ENCODE measurements at regions not wholly inside any gene's neighbourhood (a gene's known extent, or its start where the extent isn't known, plus 50 kb on each side); places are given as distances from the start of the nearest gene placed in this dataset.
"Not testable (repeated sequence)": the region's sequence is repeated elsewhere in the genome, so short reads cannot be mapped to it uniquely, and the experiment has no call there.

GRCh38 chr2:124978597-124978996, 953.5 kb downstream of the CNTNAP5 start:
- no peak for DNase-seq (ENCODE audit: extremely low spot score in 2 of 2)
- Histone ChIP-seq H3K27ac (no peak overlapping the region), H3K9me3 (no peaks in the 10 kb centered on the region), H3K27me3 (no peaks in the 10 kb centered on the region), H3K4me1 (no peaks in the 10 kb centered on the region), H3K4me3 (no peak overlapping the region), H3K36me3 (no peaks in the 10 kb centered on the region)
- TF ChIP-seq POLR2AphosphoS5 (IDR thresholded peaks at IDR 0.05; ENCODE audit: insufficient read depth in 1 of 2, low read depth in 1 of 2) (no peak), POLR2A (IDR thresholded peaks at IDR 0.05) (no peak), CTCF (IDR thresholded peaks at IDR 0.05) (no peak)
- intact Hi-C loops (cut with DNase I): no loop called here

GRCh38 chr2:124983595-124983994, 958.5 kb downstream of the CNTNAP5 start:
- no peaks in the 10 kb centered on the region for H3K36me3 ChIP-seq
- H3K27ac ChIP-seq: no peak overlapping the region
- no peak overlapping the region for H3K4me3 ChIP-seq
- no peaks in the 10 kb centered on the region for H3K4me1 ChIP-seq
- intact Hi-C loops (cut with DNase I): no loop called here
- DNase-seq (ENCODE audit: extremely low spot score in 2 of 2): no peak
- H3K9me3 ChIP-seq: no peaks in the 10 kb centered on the region
- no peak for TF ChIP-seq CTCF (IDR thresholded peaks at IDR 0.05)
- no peak for TF ChIP-seq POLR2AphosphoS5 (IDR thresholded peaks at IDR 0.05; ENCODE audit: insufficient read depth in 1 of 2, low read depth in 1 of 2)
- no peak for TF ChIP-seq POLR2A (IDR thresholded peaks at IDR 0.05)
- no peaks in the 10 kb centered on the region for H3K27me3 ChIP-seq

GRCh38 chr2:124985270-124985669, 960.2 kb downstream of the CNTNAP5 start:
- H3K27ac ChIP-seq: no peak overlapping the region
- no peak for DNase-seq (ENCODE audit: extremely low spot score in 2 of 2)
- no peaks in the 10 kb centered on the region for H3K4me1 ChIP-seq
- H3K9me3 ChIP-seq: no peaks in the 10 kb centered on the region
- H3K27me3 ChIP-seq: no peaks in the 10 kb centered on the region
- TF ChIP-seq CTCF (IDR thresholded peaks at IDR 0.05): no peak
- no peak for TF ChIP-seq POLR2AphosphoS5 (IDR thresholded peaks at IDR 0.05; ENCODE audit: insufficient read depth in 1 of 2, low read depth in 1 of 2)
- TF ChIP-seq POLR2A (IDR thresholded peaks at IDR 0.05): no peak
- intact Hi-C loops (cut with DNase I): no loop called here
- no peak overlapping the region for H3K4me3 ChIP-seq
- H3K36me3 ChIP-seq: no peaks in the 10 kb centered on the region

- no peak for DNase-seq (ENCODE audit: extremely low spot score in 2 of 2)
- Histone ChIP-seq H3K27ac (no peak overlapping the region), H3K4me1 (no peaks in the 10 kb centered on the region), H3K9me3 (no peaks in the 10 kb centered on the region), H3K27me3 (no peaks in the 10 kb centered on the region), H3K36me3 (no peaks in the 10 kb centered on the region), H3K4me3 (no peak overlapping the region)
- intact Hi-C loops (cut with DNase I): no loop called here
- TF ChIP-seq POLR2AphosphoS5 (IDR thresholded peaks at IDR 0.05; ENCODE audit: insufficient read depth in 1 of 2, low read depth in 1 of 2) (no peak), POLR2A (IDR thresholded peaks at IDR 0.05) (no peak), CTCF (IDR thresholded peaks at IDR 0.05) (no peak)
Measured at GRCh38 chr2:124986136-124986535, 961.0 kb downstream of the CNTNAP5 start.

- H3K9me3 ChIP-seq; H3K4me1 ChIP-seq; H3K36me3 ChIP-seq; H3K27me3 ChIP-seq; H3K27ac ChIP-seq; H3K4me3 ChIP-seq; DNase-seq (ENCODE audit: extremely low spot score in 2 of 2); intact Hi-C loops (cut with DNase I): not testable (repeated sequence)
Measured at GRCh38 chr2:124986870-124987269, 961.8 kb downstream of the CNTNAP5 start.

- H3K4me3 ChIP-seq; H3K27ac ChIP-seq; DNase-seq (ENCODE audit: extremely low spot score in 2 of 2); intact Hi-C loops (cut with DNase I); H3K27me3 ChIP-seq; H3K9me3 ChIP-seq; H3K36me3 ChIP-seq; H3K4me1 ChIP-seq: not testable (repeated sequence)
Measured at GRCh38 chr2:124987436-124987835, 962.3 kb downstream of the CNTNAP5 start.
